Mammary epithelial cell (primary cell): ENCODE measurements at regions not wholly inside any gene's neighbourhood (a gene's known extent, or its start where the extent isn't known, plus 50 kb on each side); places are given as distances from the start of the nearest gene placed in this dataset.

Experiments used
- CTCF ChIP-seq, 2 donors: IDR thresholded peaks in 1 of 2; conservative IDR thresholded peaks in 1 of 2; 2 replicates each; pipeline ENCODE4 v1.5.1; 2011 to 2012; ENCODE audit warnings: inconsistent platforms in 2 of 2, low read length in 2 of 2, mild to moderate bottlenecking in 2 of 2, control low read depth in 1 of 2, low read depth in 1 of 2; ENCODE audit not compliant: insufficient read depth in 1 of 2; ENCODE audit errors: extremely low read depth in 1 of 2
- EZH2 ChIP-seq: IDR thresholded peaks from 2 replicates; pipeline ENCODE4 v1.6.1; 2012; ENCODE audit warnings: low read length, inconsistent platforms, borderline replicate concordance

- TF ChIP-seq CTCF (conservative IDR thresholded peaks at IDR 0.05 in 1 of 2, IDR thresholded peaks at IDR 0.05 in 1 of 2; ENCODE audit: extremely low read depth in 1 of 2, insufficient read depth in 1 of 2, low read depth in 1 of 2, low read length in 2 of 2) = no peak
- no peak for TF ChIP-seq EZH2
Measured at GRCh38 chrX:39756086-39756883, 341.5 kb downstream of the BCOR start.
